ENCODE measurements at regions not wholly inside any gene's neighbourhood (a gene's known extent, or its start where the extent isn't known, plus 50 kb on each side); places are given as distances from the start of the nearest gene placed in this dataset.

DNA sequence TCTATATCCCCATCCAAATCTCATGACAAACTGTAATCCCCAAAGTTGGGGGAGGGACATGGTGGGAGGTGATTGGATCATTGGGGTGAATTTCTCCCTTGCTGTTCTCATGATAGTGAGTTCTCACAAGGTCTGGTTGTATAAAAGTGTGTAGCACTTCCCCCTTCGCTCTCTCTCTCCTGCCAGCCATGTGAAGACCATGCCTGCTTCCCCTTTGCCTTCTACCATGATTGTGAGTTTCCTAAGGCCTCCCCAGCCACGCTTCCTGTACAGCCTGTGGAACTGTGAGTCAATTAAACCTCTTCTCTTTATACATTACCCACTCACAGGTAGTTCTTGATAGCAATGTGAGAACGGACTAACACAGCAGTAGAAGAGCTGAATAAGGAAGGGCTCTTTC lies 62.6 kb upstream of the VASH1 start:
- TF ChIP-seq POLR2AphosphoS5 (IDR thresholded peaks at IDR 0.05) (no peak), POLR2A (IDR thresholded peaks at IDR 0.05) (no peak)
- TF ChIP-seq, protein P1, sequence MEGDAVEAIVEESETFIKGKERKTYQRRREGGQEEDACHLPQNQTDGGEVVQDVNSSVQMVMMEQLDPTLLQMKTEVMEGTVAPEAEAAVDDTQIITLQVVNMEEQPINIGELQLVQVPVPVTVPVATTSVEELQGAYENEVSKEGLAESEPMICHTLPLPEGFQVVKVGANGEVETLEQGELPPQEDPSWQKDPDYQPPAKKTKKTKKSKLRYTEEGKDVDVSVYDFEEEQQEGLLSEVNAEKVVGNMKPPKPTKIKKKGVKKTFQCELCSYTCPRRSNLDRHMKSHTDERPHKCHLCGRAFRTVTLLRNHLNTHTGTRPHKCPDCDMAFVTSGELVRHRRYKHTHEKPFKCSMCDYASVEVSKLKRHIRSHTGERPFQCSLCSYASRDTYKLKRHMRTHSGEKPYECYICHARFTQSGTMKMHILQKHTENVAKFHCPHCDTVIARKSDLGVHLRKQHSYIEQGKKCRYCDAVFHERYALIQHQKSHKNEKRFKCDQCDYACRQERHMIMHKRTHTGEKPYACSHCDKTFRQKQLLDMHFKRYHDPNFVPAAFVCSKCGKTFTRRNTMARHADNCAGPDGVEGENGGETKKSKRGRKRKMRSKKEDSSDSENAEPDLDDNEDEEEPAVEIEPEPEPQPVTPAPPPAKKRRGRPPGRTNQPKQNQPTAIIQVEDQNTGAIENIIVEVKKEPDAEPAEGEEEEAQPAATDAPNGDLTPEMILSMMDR (IDR thresholded peaks at IDR 0.05 in 8 of 11, conservative IDR thresholded peaks at IDR 0.05 in 3 of 11): no peak
- intact Hi-C loops (cut with DNase I; ENCODE audit: low total_unique reads): no loop called here
- Histone ChIP-seq H3K36me3 (no peaks in the 10 kb centered on the region), H3K27ac (no peak overlapping the region), H3K4me3 (no peak overlapping the region), H3K27me3 (replicated peaks in 1 of 7) (no peaks in the 10 kb centered on the region), H3K9me3 (no peaks in the 10 kb centered on the region), H3K4me1 (no peaks in the 10 kb centered on the region)
- WGBS, 5 donors: 56 to 83% (median 80%) methylated on average over 3 of the region's 3 CpGs
- DNase-seq: no peak

DNA sequence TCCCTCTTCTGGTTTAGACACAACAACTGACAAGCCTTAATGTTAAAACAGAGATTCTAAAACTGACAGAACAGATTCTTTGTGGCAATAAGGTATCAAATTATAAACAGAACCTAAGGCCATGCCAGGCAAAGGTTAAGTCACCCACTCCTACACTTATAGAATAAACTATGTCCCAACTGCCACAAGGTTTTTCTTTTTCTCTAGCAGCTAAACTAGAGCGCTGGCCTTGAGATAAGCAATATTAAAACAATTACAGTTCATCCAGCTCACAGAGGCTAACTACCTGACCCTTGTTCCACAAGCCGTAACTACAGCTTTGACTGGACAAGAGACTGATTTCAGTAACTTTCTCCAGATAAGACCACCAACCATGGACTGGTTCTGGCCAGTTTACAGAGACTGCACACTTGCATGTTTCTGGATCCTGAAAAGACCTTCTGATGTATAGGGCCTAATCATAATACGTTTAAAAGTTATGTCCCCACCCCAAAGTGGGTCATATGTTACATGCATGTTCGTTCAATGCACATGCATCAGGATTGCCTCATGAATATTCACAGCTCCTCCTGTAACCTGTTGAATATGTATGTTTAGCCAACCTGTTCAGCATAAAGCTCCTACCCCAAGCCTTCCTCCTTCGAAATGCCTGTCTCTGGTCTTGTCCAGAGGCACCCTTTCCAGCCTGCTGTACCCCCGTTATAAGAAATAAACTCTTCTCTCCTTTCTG lies 61.9 kb upstream of the VASH1 start:
- WGBS, 5 donors: 67 to 78% (median 75%) methylated on average over 6 of the region's 6 CpGs
- Histone ChIP-seq H3K27ac (no peak overlapping the region), H3K4me1 (no peaks in the 10 kb centered on the region), H3K27me3 (replicated peaks in 1 of 7) (no peaks in the 10 kb centered on the region), H3K9me3 (no peaks in the 10 kb centered on the region), H3K36me3 (no peaks in the 10 kb centered on the region), H3K4me3 (no peak overlapping the region)
- intact Hi-C loops (cut with DNase I; ENCODE audit: low total_unique reads): no loop called here
- TF ChIP-seq POLR2AphosphoS5 (IDR thresholded peaks at IDR 0.05) (no peak), POLR2A (IDR thresholded peaks at IDR 0.05) (no peak)
- TF ChIP-seq, protein P1 (IDR thresholded peaks at IDR 0.05 in 8 of 11, conservative IDR thresholded peaks at IDR 0.05 in 3 of 11): no peak
- DNase-seq: no peak

DNA sequence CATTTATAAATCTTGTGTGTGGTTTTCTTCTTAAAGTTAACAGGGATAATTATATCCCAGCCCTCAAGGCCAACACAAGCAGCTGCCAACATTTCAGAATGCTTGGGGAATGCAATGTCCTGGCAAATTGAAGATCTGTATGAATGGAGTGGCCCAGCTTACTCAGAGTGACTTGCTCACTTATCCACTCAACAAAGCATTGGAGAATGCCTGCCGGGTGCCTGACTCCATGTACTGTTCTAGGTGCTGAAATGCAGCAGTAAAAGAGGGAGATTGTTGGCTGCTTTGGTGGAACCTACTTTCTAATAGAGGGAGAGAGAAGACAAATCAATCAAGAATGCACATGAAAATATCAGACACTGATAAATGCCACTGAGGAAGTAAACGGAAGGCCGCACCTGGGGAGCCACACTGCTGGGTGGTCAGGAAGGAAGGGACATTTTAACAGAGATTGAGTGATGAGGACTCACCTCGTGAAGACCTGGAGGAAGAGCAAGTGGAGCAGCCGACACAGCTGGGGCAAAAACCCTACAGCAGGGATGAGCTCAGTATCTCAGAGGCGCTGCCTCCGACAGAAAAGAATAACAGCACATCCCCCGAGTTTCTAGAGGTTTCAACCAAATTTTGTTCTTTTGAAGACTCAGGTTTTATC lies 61.2 kb upstream of the VASH1 start:
- intact Hi-C loops (cut with DNase I; ENCODE audit: low total_unique reads): no loop called here
- Histone ChIP-seq H3K4me1 (no peaks in the 10 kb centered on the region), H3K27ac (no peak overlapping the region), H3K27me3 (replicated peaks in 1 of 7) (no peaks in the 10 kb centered on the region), H3K9me3 (no peaks in the 10 kb centered on the region), H3K4me3 (no peak overlapping the region), H3K36me3 (no peaks in the 10 kb centered on the region)
- TF ChIP-seq POLR2AphosphoS5 (IDR thresholded peaks at IDR 0.05): no peak
- TF ChIP-seq, protein P1 (IDR thresholded peaks at IDR 0.05 in 8 of 11, conservative IDR thresholded peaks at IDR 0.05 in 3 of 11): no peak
- TF ChIP-seq POLR2A (IDR thresholded peaks at IDR 0.05): no peak
- 86 to 92% (median 89%) methylated on average over 8 of the region's 8 CpGs for WGBS, 5 donors
- DNase-seq: no peak

DNA sequence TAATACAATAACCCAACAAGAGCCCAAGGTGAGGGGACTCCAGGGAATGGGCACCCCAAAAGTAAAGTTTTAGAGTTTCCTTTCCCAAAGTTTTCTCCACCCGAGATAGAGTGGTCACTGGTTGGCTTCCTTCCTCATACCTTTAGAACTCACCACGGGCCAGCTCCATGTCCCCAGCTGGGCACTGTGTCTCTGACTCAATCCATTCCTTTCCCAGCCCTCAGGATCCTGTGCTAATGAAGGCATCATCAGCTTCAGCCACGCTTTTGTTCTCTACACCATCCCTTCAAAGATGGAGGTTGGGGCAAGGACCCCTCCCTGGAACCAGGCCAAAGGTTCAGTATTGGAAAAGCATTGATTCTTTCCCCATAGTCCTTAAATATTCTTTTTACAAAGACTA lies 59.8 kb upstream of the VASH1 start:
- Histone ChIP-seq H3K4me3 (no peak overlapping the region), H3K36me3 (no peaks in the 10 kb centered on the region), H3K9me3 (no peaks in the 10 kb centered on the region), H3K27ac (no peak overlapping the region), H3K4me1 (no peaks in the 10 kb centered on the region), H3K27me3 (replicated peaks in 1 of 7) (no peaks in the 10 kb centered on the region)
- intact Hi-C loops (cut with DNase I; ENCODE audit: low total_unique reads): no loop called here
- WGBS, 5 donors: 65 to 91% (median 79%) methylated on average over 3 of the region's 3 CpGs
- TF ChIP-seq POLR2A (IDR thresholded peaks at IDR 0.05): no peak
- TF ChIP-seq, protein P1 (IDR thresholded peaks at IDR 0.05 in 8 of 11, conservative IDR thresholded peaks at IDR 0.05 in 3 of 11): no peak
- DNase-seq: no peak
